Lower leg skin (tissue), 4 donors: ENCODE measurements at regions not wholly inside any gene's neighbourhood (a gene's known extent, or its start where the extent isn't known, plus 50 kb on each side); places are given as distances from the start of the nearest gene placed in this dataset.

Experiments
- DNase-seq, 2 donors: peaks; one replicate each; pipeline ENCODE4 v3.0.0-alpha.2; 2019; ENCODE audit warnings: low spot score in 2 of 2
- H3K4me3 ChIP-seq: fragments of 200-600 bp; sonication (generic); 2 replicates; pipeline ENCODE4 v1.5.1; 2017; ENCODE audit warnings: mild to moderate bottlenecking, low read depth; ENCODE audit not compliant: poor library complexity, severe bottlenecking
- CTCF ChIP-seq, 3 donors: fragments of 450-650 bp; IDR thresholded peaks; one replicate each; pipeline ENCODE4 v1.5.1; 2016; ENCODE audit warnings: antibody characterized with exemption in 3 of 3, mild to moderate bottlenecking in 3 of 3, moderate library complexity in 2 of 3
- POLR2A ChIP-seq, 2 donors: fragments of 450-650 bp; IDR thresholded peaks; one replicate each; pipeline ENCODE4 v1.6.1; 2016 to 2017; ENCODE audit warnings: antibody characterized with exemption in 2 of 2, mild to moderate bottlenecking in 1 of 2, moderate library complexity in 1 of 2
- WGBS, 2 donors: methylation state at CpG; one replicate each; pipeline ENCODE4 v1.1.5; 2018; 5-methylcytosine and 5-hydroxymethylcytosine counted together
- intact Hi-C: fragments of 100-400 bp; cut with DNase I; formaldehyde crosslinking; loops from one replicate; pipeline ENCODE4 v1.15.0; 2023; ENCODE audit warnings: low total_unique reads

- no peak overlapping the region for H3K4me3 ChIP-seq
- 66 to 73% methylated on average over 6 of the region's 6 CpGs for WGBS, 2 donors
- TF ChIP-seq CTCF (IDR thresholded peaks at IDR 0.05), result no peak
- no peak for TF ChIP-seq POLR2A (IDR thresholded peaks at IDR 0.05)
- no peak for DNase-seq
- intact Hi-C loops, result no loop called here
Observed at GRCh38 chr13:38519229-38519911, 167.5 kb upstream of the FREM2 start.

GRCh38 chr13:38520041-38520440 is 166.8 kb upstream of the FREM2 start:
- intact Hi-C loops, result no loop called here

GRCh38 chr13:38527140-38527539 is 159.7 kb upstream of the FREM2 start:
- no peak for DNase-seq
- intact Hi-C loops, result no loop called here
- no peak overlapping the region for H3K4me3 ChIP-seq
- WGBS, 2 donors, result 70 to 72% methylated on average over 5 of the region's 5 CpGs
- TF ChIP-seq POLR2A (IDR thresholded peaks at IDR 0.05) (no peak), CTCF (IDR thresholded peaks at IDR 0.05) (no peak)

More at GRCh38 chr13:38520041-38520440, 166.8 kb upstream of the FREM2 start:
- DNase-seq, result no peak
- no peak for TF ChIP-seq CTCF (IDR thresholded peaks at IDR 0.05)
- TF ChIP-seq POLR2A (IDR thresholded peaks at IDR 0.05), result no peak
- 56 to 58% methylated on average over 5 of the region's 5 CpGs for WGBS, 2 donors
- H3K4me3 ChIP-seq, result no peak overlapping the region

GRCh38 chr13:38528986-38529385 is 157.9 kb upstream of the FREM2 start:
- 67 to 75% methylated on average over 2 of the region's 2 CpGs for WGBS, 2 donors
- intact Hi-C loops, result no loop called here
- no peak for DNase-seq
- H3K4me3 ChIP-seq, result no peak overlapping the region
- no peak for TF ChIP-seq POLR2A (IDR thresholded peaks at IDR 0.05)
- no peak for TF ChIP-seq CTCF (IDR thresholded peaks at IDR 0.05)

GRCh38 chr13:38530492-38530891 is 156.4 kb upstream of the FREM2 start:
- no peak overlapping the region for H3K4me3 ChIP-seq
- intact Hi-C loops, result no loop called here
- DNase-seq, result no peak
- no peak for TF ChIP-seq POLR2A (IDR thresholded peaks at IDR 0.05)
- TF ChIP-seq CTCF (IDR thresholded peaks at IDR 0.05), result no peak
- 40 to 42% methylated on average over 3 of the region's 3 CpGs for WGBS, 2 donors

GRCh38 chr13:38535261-38535660 is 151.6 kb upstream of the FREM2 start:
- DNase-seq, result no peak
- WGBS, 2 donors, result 74 to 78% methylated on average over 7 of the region's 7 CpGs
- intact Hi-C loops, result no loop called here
- TF ChIP-seq POLR2A (IDR thresholded peaks at IDR 0.05), result no peak
- TF ChIP-seq CTCF (IDR thresholded peaks at IDR 0.05), result no peak
- H3K4me3 ChIP-seq, result no peak overlapping the region
